Putamen (tissue), 1 donor: ENCODE measurements at regions not wholly inside any gene's neighbourhood (a gene's known extent, or its start where the extent isn't known, plus 50 kb on each side); places are given as distances from the start of the nearest gene placed in this dataset.
"Not testable (repeated sequence)": the region's sequence is repeated elsewhere in the genome, so short reads cannot be mapped to it uniquely, and the experiment has no call there.

ENCODE experiments used
- DNase-seq: peaks from one replicate; pipeline ENCODE4 v3.0.0-alpha.2; 2016; ENCODE audit warnings: low spot score

GRCh38 chr1:8144323-8144722, 118.2 kb upstream of the ERRFI1 start:
- no peak for DNase-seq

DNA sequence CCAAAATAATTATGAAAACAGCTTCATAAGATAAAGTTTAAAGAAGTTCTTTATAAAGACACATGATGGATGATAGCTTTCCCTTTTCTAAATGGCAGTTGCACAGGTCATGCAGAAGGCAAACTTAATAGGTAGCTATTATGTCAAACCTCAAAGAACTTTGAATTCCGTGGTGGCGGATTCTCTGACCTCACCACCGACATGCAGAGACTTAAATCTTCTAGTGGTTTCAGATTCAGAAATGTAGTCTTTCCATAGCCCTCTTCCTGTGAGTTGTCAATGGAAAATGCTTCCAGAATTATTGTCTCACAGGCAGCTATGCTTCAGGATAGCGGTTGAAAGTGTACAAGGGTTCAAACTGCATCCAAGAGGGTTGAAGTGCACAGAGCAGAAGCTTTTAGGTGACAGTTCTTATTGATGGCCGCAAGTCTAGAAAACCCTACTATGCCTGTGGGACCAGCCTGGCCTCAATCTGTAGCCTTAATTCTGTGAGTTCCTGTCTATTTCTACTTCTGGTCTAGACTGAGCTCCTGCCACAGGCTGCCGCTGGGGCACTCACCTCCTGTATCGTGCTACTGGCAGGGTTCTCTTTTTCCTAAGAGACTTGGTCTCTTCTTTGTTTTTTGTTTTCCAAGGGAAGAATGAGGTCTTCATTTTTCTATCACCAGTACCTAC, 117.0 kb upstream of the ERRFI1 start:
- DNase-seq, result no peak

DNA sequence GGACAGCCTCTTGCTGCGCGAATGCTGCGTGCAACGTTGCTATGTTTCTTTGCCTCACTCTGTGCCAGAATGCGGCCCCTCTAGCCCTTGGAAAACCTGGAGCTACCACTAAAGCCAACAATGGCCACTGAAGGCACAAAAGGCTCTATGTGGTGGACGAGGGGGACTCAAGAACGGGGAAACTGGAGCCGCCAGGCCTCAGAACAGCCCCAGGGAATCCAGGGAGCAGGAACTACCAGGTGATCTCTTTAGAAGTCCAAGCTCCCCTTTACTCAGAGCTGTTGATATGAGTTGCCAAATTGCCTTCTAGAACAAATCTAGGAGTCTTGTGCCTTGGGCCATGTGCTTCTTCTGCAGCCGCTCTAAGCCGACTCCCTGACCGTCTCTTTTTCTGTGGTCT, 113.8 kb upstream of the ERRFI1 start:
- no peak for DNase-seq

GRCh38 chr1:8139383-8139782, 113.3 kb upstream of the ERRFI1 start:
- DNase-seq, result no peak

- no peak for DNase-seq
These were observed 112.6 kb upstream of the ERRFI1 start for GRCh38 chr1:8138673-8139072.

DNA sequence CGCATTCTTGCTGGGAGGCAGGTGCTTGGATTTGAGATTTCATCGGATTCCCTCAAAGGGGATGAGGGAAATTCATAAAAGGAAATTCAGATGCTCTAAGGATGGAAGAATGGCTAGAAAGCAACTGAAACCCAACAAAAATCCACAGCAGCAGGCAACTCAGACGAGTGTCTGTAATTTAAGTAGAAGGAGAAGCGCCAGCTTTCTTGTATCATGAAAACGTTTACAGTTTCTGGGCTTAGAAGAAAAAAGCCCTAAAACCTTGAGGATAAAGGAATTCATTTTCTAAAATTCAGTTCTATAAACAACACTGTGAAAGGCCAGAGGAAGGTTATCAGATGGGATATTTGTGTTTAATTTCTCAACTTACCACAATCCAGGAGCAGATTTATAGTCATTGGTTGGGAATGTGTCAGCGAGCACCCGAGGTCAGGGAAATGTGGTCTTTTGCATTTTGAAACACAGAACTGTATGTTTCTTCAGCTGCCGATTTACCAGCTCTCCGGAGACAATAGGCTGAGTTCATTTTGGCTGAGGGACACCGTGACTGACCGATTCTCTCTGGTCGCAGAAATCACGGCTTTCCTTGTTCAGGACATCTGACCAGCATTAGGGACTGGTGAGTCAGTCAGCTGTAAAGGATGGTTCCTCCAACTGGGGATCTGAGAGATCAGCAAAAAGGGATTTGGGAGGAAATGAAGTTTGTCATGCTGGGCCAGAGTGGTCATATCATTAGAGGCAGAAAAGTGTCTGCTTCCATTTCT, 111.6 kb upstream of the ERRFI1 start:
- DNase-seq, result no peak

DNA sequence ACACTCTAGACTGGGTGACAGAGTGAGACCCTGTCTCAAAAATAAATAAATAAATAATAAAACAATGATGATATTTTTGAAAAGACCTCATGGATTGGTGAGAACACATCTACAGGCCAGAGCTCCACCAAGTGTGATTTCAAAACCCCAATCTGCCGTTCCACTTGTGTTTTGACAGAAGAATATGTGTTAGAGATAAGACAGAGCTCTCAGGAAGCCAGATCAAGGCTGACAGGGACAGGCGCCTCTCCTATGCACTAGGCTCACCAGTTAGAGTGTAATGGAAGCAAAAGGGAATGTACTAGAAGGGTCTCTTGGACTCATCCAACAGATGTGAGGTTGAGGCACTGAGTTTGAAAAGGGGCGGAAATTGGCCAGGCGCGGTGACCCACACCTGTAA, 110.7 kb upstream of the ERRFI1 start:
- DNase-seq, result no peak

DNA sequence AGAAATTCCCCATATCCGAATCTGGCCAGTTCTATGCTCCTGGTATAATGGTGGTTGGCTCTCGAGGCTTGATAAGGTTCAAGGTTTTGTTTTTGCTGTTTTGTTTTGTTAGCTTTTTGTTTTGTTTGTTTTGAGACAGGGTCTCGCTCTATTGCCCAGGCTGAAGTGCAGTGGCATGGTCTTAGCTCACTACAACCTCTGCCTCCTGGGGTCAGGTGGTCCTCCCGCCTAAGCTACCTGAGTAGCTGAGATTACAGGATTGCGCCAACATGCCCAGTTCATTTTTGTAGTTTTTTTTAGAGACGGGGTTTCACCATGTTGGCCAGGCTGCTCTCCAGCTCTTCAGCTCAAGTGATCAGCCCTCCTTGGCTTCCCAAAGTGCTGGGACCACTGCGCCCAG, 109.1 kb upstream of the ERRFI1 start:
- no peak for DNase-seq

GRCh38 chr1:8134546-8135235, 108.6 kb upstream of the ERRFI1 start:
- DNase-seq, result no peak

GRCh38 chr1:8133657-8134430, 107.7 kb upstream of the ERRFI1 start:
- DNase-seq, result no peak

GRCh38 chr1:8133190-8133589, 107.1 kb upstream of the ERRFI1 start:
- DNase-seq, result no peak

DNA sequence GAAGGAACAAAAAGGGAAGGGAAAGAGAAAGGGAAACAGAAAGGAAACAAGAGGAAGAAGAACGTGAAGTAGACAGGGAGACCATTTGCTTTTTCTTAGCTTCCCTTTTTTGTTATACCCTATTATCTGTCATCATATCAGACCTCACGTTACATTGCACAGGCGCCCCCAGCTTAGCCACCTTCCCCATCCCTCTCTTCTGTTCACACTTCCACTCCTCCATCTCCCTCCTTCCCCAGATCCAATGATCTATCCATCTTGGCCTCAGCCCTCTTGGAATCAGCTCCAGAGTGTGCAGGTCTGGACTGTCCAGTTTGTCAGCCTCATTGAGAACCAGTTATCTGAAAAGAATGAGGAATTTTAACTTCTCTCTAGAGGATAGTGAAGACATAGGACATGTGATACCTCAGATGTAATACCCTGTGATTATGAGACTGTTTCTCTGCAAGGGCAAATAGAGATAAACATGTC, 101.1 kb upstream of the ERRFI1 start:
- DNase-seq, result no peak

- DNase-seq, result no peak
These were observed 96.6 kb upstream of the ERRFI1 start for GRCh38 chr1:8122477-8123407.

DNA sequence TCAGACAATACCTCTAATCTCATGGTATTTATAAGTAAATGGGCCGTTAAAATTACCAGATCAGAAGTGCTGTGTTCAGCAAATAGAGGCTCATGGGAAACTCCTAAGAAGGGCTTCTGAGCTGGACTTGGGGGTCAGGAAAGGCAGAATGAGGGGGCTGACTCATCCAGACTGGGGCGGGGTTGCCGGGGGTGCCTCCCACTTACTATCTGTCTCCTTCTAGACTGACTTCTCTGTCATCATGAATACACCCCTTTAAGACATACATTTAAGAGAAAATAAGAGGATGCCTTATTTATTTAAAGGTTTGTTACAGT, 96.0 kb upstream of the ERRFI1 start:
- DNase-seq, result no peak

GRCh38 chr1:8121261-8122159, 95.4 kb upstream of the ERRFI1 start:
- no peak for DNase-seq

GRCh38 chr1:8120693-8121260, 94.7 kb upstream of the ERRFI1 start:
- DNase-seq, result no peak

DNA sequence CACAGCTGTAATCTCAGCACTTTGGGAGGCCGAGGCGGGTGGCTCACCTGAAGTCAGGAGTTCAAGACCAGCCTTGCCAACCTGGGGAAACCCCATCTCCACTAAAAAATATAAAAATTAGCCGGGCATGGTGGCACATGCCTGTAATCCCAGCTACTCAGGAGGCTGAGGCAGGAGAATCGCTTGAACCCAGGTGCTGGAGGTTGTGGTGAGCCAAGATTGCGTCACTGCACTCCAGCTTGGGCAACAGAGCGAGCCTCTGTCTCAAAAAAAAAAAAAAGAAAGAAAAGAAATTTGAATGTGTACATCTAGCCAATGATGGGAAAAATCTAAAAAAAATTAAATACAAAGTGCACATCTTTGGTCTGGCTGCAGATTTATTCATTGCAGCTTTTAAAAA, 92.6 kb upstream of the ERRFI1 start:
- DNase-seq, result not testable (repeated sequence)

DNA sequence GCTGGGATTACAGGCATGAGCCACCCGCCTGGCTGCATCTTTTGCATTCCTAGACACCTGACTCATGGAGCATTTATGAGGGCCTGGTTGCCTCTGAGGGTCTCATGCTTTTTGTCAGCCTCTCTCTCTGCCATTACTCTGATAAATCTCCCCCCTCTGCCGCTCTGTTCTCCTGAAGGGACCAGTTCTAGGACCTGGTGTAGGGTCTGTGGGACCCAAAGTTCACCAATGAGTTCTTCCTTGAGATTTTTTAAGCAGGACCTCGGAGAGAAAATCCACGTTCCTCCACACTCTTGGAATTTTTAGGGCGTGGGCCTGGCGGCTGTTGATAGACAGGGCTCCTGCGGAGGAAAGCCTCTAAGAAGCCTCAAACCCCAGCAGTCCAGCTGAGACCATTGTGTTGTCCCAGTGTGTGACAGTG, 91.9 kb upstream of the ERRFI1 start:
- no peak for DNase-seq

DNA sequence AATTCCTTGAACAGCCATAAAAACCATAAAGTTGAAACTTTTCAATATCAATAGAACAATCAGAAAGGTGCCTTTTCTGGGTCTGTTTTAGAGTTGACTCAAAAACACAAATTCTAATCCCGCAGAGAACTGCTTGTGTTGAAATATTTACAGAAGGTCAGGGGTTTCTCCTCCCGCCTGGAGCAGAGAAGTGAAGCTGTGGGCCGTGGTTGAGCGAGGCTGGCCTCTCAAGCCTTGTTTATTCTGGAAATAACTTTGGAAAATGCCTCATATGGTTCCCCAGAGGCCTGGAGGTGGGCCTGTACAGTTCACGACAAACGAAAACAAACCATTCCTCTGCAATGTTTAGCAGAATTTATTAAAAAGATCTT, 90.8 kb upstream of the ERRFI1 start:
- no peak for DNase-seq

GRCh38 chr1:8115769-8116167, 89.7 kb upstream of the ERRFI1 start:
- no peak for DNase-seq
